Activated CD8-positive, alpha-beta T cell treated with anti-CD3 and anti-CD28 coated beads for 36 hours (primary cell): ENCODE measurements at regions not wholly inside any gene's neighbourhood (a gene's known extent, or its start where the extent isn't known, plus 50 kb on each side); places are given as distances from the start of the nearest gene placed in this dataset.

Experiments used
- ATAC-seq: fragments of 200-7000 bp; cut with Tn5 transposase; one replicate; pipeline ENCODE4 v1.10.0; 2021; ENCODE audit warnings: mild to moderate bottlenecking, moderate library complexity
- CTCF ChIA-PET: fragments of 350-600 bp; sonication (Branson Sonifier 250); formaldehyde crosslinking; loops from one replicate; lab custom pipeline; 2021; ENCODE audit warnings: antibody characterized with exemption; lab: Charles Lee
- POLR2A ChIA-PET: fragments of 350-600 bp; sonication (Branson Sonifier 250); formaldehyde crosslinking; loops from one replicate; lab custom pipeline; 2021; ENCODE audit warnings: antibody characterized with exemption; lab: Charles Lee
- DNase-seq: peaks from one replicate; pipeline ENCODE4 v3.0.0-alpha.2; 2020
- H3K27ac Mint-ChIP-seq: one replicate; pipeline ENCODE4 v1.8.0; 2021; ENCODE audit warnings: mild to moderate bottlenecking, mixed read lengths
- H3K27me3 Mint-ChIP-seq: one replicate; pipeline ENCODE4 v1.8.0; 2021; ENCODE audit warnings: mixed read lengths
- H3K36me3 Mint-ChIP-seq: one replicate; pipeline ENCODE4 v1.8.0; 2021; ENCODE audit warnings: low read depth, mixed read lengths
- H3K4me1 Mint-ChIP-seq: one replicate; pipeline ENCODE4 v1.8.0; 2021; ENCODE audit warnings: low read depth, mixed read lengths
- H3K4me3 Mint-ChIP-seq: one replicate; pipeline ENCODE4 v1.8.0; 2021; ENCODE audit warnings: mild to moderate bottlenecking, moderate library complexity, mixed read lengths
- H3K9me3 Mint-ChIP-seq: one replicate; pipeline ENCODE4 v1.8.0; 2021; ENCODE audit warnings: mixed read lengths
- CTCF ChIP-seq: fragments of 200-600 bp; IDR thresholded peaks from one replicate; pipeline ENCODE4 v1.8.0; 2022; ENCODE audit warnings: antibody characterized with exemption, mild to moderate bottlenecking
- intact Hi-C: fragments of 100-400 bp; cut with micrococcal nuclease; formaldehyde crosslinking; loops from one replicate; pipeline ENCODE4 v1.10.0; 2022

- intact Hi-C loops, result no loop called here
- DNase-seq (no peak), ATAC-seq (no peak)
- ChIA-PET CTCF (no interaction called here), POLR2A (no interaction called here)
- Mint-ChIP-seq H3K9me3 (peaks cover 9% of the 10 kb centered on the region), H3K4me3 (no peak overlapping the region), H3K27ac (no peak overlapping the region), H3K4me1 (no peaks in the 10 kb centered on the region), H3K27me3 (no peaks in the 10 kb centered on the region), H3K36me3 (no peaks in the 10 kb centered on the region)
- no peak for TF ChIP-seq CTCF
These were observed 1451.0 kb upstream of the IGFBP7 start for GRCh38 chr4:58561170-58561569.

- TF ChIP-seq CTCF, result no peak
- Mint-ChIP-seq H3K9me3 (peaks cover 8% of the 10 kb centered on the region), H3K4me1 (no peaks in the 10 kb centered on the region), H3K27me3 (no peaks in the 10 kb centered on the region), H3K36me3 (no peaks in the 10 kb centered on the region), H3K4me3 (no peak overlapping the region), H3K27ac (no peak overlapping the region)
- no peak for DNase-seq
- ATAC-seq, result no peak
- POLR2A ChIA-PET, result no interaction called here
- intact Hi-C loops, result no loop called here
- CTCF ChIA-PET, result no interaction called here
These were observed 1450.6 kb upstream of the IGFBP7 start for GRCh38 chr4:58560736-58561135.

GRCh38 chr4:58553679-58554078 lies 1443.5 kb upstream of the IGFBP7 start:
- CTCF ChIA-PET, result no interaction called here
- H3K27ac Mint-ChIP-seq, result no peak overlapping the region
- peaks cover 4% of the 10 kb centered on the region for H3K9me3 Mint-ChIP-seq
- no peak overlapping the region for H3K4me3 Mint-ChIP-seq
- H3K27me3 Mint-ChIP-seq, result no peaks in the 10 kb centered on the region
- no peaks in the 10 kb centered on the region for H3K4me1 Mint-ChIP-seq
- no peak for ATAC-seq
- no peaks in the 10 kb centered on the region for H3K36me3 Mint-ChIP-seq
- intact Hi-C loops, result no loop called here
- DNase-seq, result no peak
- no peak for TF ChIP-seq CTCF
- POLR2A ChIA-PET, result no interaction called here

- ChIA-PET CTCF (no interaction called here), POLR2A (no interaction called here)
- no peak for TF ChIP-seq CTCF
- DNase-seq (no peak), ATAC-seq (no peak)
- intact Hi-C loops, result no loop called here
- H3K4me3 Mint-ChIP-seq, result no peak overlapping the region
- peaks cover 4% of the 10 kb centered on the region for H3K9me3 Mint-ChIP-seq
- H3K36me3 Mint-ChIP-seq, result no peaks in the 10 kb centered on the region
- H3K4me1 Mint-ChIP-seq, result no peaks in the 10 kb centered on the region
- H3K27me3 Mint-ChIP-seq, result no peaks in the 10 kb centered on the region
- no peak overlapping the region for H3K27ac Mint-ChIP-seq
These were observed 1442.8 kb upstream of the IGFBP7 start for GRCh38 chr4:58553031-58553430.

GRCh38 chr4:58551676-58552075 lies 1441.5 kb upstream of the IGFBP7 start:
- no peaks in the 10 kb centered on the region for H3K27me3 Mint-ChIP-seq
- intact Hi-C loops, result no loop called here
- TF ChIP-seq CTCF, result no peak
- no peaks in the 10 kb centered on the region for H3K36me3 Mint-ChIP-seq
- no peak overlapping the region for H3K4me3 Mint-ChIP-seq
- ChIA-PET CTCF (no interaction called here), POLR2A (no interaction called here)
- H3K4me1 Mint-ChIP-seq, result no peaks in the 10 kb centered on the region
- DNase-seq, result no peak
- H3K9me3 Mint-ChIP-seq, result peaks cover 4% of the 10 kb centered on the region
- H3K27ac Mint-ChIP-seq, result no peak overlapping the region
- ATAC-seq, result no peak
